ENCODE measurements at regions not wholly inside any gene's neighbourhood (a gene's known extent, or its start where the extent isn't known, plus 50 kb on each side); places are given as distances from the start of the nearest gene placed in this dataset.
"Not testable (repeated sequence)": the region's sequence is repeated elsewhere in the genome, so short reads cannot be mapped to it uniquely, and the experiment has no call there.

DNA sequence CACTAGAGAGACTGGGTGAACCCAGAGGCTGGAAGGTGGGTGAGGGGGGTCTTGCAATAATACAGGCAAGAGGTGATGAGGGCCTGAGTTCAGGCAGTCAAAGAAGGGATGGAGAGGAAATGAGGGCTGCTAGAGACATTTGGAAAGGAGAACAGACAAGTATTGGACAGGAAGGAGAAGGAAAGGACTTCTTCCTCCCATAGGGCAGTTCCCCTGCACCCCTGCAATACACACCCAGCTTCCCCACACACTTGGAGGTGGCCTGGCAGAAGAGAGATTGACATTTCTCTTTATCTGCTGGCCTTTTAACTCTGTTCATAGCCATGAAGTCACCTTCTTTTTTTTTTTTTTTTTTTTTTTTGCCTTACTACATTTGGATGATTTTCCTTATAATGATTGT is 68.9 kb upstream of the ZNG1B start:
- TF ChIP-seq ZNF24 (IDR thresholded peaks at IDR 0.05); RFX5 (IDR thresholded peaks at IDR 0.05; ENCODE audit: low read depth, low read length); TCF12 (IDR thresholded peaks at IDR 0.05; ENCODE audit: low read depth, low read length); TARDBP (IDR thresholded peaks at IDR 0.05; ENCODE audit: borderline replicate concordance); MYC (IDR thresholded peaks at IDR 0.05; ENCODE audit: insufficient read depth, insufficient read length, insufficient replicate concordance, low read length, severe bottlenecking); FOXK2 (IDR thresholded peaks at IDR 0.05); POLR2A (IDR thresholded peaks at IDR 0.05; ENCODE audit: low read depth, low read length); RAD21 (IDR thresholded peaks at IDR 0.05; ENCODE audit: insufficient read depth, low read depth, low read length); HCFC1 (IDR thresholded peaks at IDR 0.05; ENCODE audit: low read length); SP1 (IDR thresholded peaks at IDR 0.05; ENCODE audit: low read depth, low read length); LARP7 (IDR thresholded peaks at IDR 0.05): not testable (repeated sequence)
- TF ChIP-seq, protein P1, sequence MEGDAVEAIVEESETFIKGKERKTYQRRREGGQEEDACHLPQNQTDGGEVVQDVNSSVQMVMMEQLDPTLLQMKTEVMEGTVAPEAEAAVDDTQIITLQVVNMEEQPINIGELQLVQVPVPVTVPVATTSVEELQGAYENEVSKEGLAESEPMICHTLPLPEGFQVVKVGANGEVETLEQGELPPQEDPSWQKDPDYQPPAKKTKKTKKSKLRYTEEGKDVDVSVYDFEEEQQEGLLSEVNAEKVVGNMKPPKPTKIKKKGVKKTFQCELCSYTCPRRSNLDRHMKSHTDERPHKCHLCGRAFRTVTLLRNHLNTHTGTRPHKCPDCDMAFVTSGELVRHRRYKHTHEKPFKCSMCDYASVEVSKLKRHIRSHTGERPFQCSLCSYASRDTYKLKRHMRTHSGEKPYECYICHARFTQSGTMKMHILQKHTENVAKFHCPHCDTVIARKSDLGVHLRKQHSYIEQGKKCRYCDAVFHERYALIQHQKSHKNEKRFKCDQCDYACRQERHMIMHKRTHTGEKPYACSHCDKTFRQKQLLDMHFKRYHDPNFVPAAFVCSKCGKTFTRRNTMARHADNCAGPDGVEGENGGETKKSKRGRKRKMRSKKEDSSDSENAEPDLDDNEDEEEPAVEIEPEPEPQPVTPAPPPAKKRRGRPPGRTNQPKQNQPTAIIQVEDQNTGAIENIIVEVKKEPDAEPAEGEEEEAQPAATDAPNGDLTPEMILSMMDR (IDR thresholded peaks at IDR 0.05 in 2 of 3, conservative IDR thresholded peaks at IDR 0.05 in 1 of 3; ENCODE audit: control insufficient read depth in 2 of 3, extremely low read depth in 1 of 3, insufficient read depth in 1 of 3, low read depth in 3 of 3, low read length in 3 of 3), result not testable (repeated sequence)

All from GM12878 (cell line).